ENCODE measurements at regions not wholly inside any gene's neighbourhood (a gene's known extent, or its start where the extent isn't known, plus 50 kb on each side); places are given as distances from the start of the nearest gene placed in this dataset.

DNA sequence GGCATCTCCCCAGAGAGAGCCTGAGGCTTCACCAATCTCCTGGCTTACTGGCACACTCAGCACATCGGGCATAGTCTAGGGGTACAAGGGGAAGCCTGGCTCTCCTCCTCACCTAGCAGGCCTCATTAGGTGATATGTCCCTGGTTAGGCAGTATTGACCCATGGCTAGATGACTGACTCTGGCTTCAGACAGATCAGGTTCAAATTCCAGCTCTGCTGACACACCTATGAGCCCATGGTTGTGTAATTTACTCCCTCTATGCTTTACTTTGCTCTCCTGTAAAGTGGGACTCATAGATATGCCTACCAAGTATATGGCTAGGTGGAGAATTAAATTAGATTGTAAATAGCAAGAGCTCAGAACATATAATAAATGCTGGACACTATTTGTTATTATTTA, 157.3 kb upstream of the IRX3 start:
- Histone ChIP-seq H3K9me3 (no peaks in the 10 kb centered on the region), H3K27ac (no peak overlapping the region), H3K4me1 (peaks cover 11% of the 10 kb centered on the region), H3K4me3 (no peak overlapping the region), H3K4me2 (no peak overlapping the region)
- POLR2A ChIA-PET = no interaction called here
- 18% methylated on average over 1 of the region's 1 CpG for WGBS (ENCODE audit: missing lambda C conversion rate)
- no peak for ATAC-seq
- no peak for FAIRE-seq
- CTCF ChIA-PET = no interaction called here
- no peak for DNase-seq (ENCODE audit: low read depth in 1 of 2, low spot score in 1 of 2)
- no peak for TF ChIP-seq BHLHE40 (IDR thresholded peaks at IDR 0.05; ENCODE audit: low read depth, low read length)
- TF ChIP-seq EHF (CRISPR knock-in tag; IDR thresholded peaks at IDR 0.05) = no peak
- no peak for TF ChIP-seq JUNB (IDR thresholded peaks at IDR 0.05)
- TF ChIP-seq MAFK (IDR thresholded peaks at IDR 0.05; ENCODE audit: partially characterized antibody) = no peak
- TF ChIP-seq HOXB5 (CRISPR knock-in tag; IDR thresholded peaks at IDR 0.05) = no peak
- no peak for TF ChIP-seq FOXS1 (CRISPR knock-in tag; IDR thresholded peaks at IDR 0.05)
- TF ChIP-seq POLR2AphosphoS2 (conservative IDR thresholded peaks at IDR 0.05; ENCODE audit: low read length) = no peak
- TF ChIP-seq MYC (IDR thresholded peaks at IDR 0.05; ENCODE audit: borderline replicate concordance, low read length) = no peak
- TF ChIP-seq NR3C1 (IDR thresholded peaks at IDR 0.05) = no peak
- no peak for TF ChIP-seq JUN (IDR thresholded peaks at IDR 0.05)
- no peak for TF ChIP-seq FOSL2 (IDR thresholded peaks at IDR 0.05)
- TF ChIP-seq FOSL2 (CRISPR knock-in tag; IDR thresholded peaks at IDR 0.05) = no peak
- no peak for TF ChIP-seq CHD4 (IDR thresholded peaks at IDR 0.05; ENCODE audit: borderline replicate concordance)
- no peak for TF ChIP-seq POLR2A (IDR thresholded peaks at IDR 0.05; ENCODE audit: low read length)
- TF ChIP-seq FOSB (CRISPR knock-in tag; IDR thresholded peaks at IDR 0.05) = no peak
- no peak for TF ChIP-seq HOXA7 (CRISPR knock-in tag; IDR thresholded peaks at IDR 0.05)
- TF ChIP-seq, protein P1, sequence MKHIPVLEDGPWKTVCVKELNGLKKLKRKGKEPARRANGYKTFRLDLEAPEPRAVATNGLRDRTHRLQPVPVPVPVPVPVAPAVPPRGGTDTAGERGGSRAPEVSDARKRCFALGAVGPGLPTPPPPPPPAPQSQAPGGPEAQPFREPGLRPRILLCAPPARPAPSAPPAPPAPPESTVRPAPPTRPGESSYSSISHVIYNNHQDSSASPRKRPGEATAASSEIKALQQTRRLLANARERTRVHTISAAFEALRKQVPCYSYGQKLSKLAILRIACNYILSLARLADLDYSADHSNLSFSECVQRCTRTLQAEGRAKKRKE (CRISPR knock-in tag; IDR thresholded peaks at IDR 0.05; ENCODE audit: low read depth) = no peak

DNA sequence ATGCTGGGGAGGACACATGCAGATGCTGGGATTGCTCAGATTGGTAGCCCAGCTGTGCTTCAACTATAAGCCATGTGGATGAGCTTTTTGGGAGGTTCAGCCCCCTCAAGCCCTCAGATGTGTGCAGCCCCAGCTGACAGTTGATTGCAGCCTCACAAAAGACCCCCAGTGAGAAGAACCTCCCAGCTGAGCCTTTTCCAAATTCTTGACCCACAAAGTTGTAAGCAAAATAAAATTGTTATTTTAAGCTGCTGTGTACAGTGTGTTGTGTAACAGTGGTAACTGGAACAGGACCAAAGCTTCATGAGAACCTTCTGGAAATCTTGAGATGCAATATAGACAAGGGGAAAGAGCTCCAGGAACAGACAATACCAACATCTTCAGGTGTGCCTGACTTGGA, 156.8 kb upstream of the IRX3 start:
- no peak for FAIRE-seq
- ChIA-PET CTCF (interaction anchor here (0.8 kb wide), 1 partner anchor 57 kb away, joined by 3 read pairs; no protein-coding TSS in a partner anchor), POLR2A (no interaction called here)
- Histone ChIP-seq H3K9me3 (no peaks in the 10 kb centered on the region), H3K4me1 (peaks cover 8% of the 10 kb centered on the region), H3K4me3 (no peak overlapping the region), H3K4me2 (no peak overlapping the region), H3K27ac (no peak overlapping the region)
- ATAC-seq = no peak
- TF ChIP-seq FOSB (CRISPR knock-in tag; IDR thresholded peaks at IDR 0.05) = no peak
- no peak for TF ChIP-seq JUNB (IDR thresholded peaks at IDR 0.05)
- TF ChIP-seq TFCP2L1 (CRISPR knock-in tag; IDR thresholded peaks at IDR 0.05) = no peak
- TF ChIP-seq NFE2L2 (conservative IDR thresholded peaks at IDR 0.05; ENCODE audit: low read length) = no peak
- no peak for TF ChIP-seq POLR2AphosphoS2 (conservative IDR thresholded peaks at IDR 0.05; ENCODE audit: low read length)
- TF ChIP-seq KDM1A (IDR thresholded peaks at IDR 0.05; ENCODE audit: low read depth) = no peak
- TF ChIP-seq, protein P2, sequence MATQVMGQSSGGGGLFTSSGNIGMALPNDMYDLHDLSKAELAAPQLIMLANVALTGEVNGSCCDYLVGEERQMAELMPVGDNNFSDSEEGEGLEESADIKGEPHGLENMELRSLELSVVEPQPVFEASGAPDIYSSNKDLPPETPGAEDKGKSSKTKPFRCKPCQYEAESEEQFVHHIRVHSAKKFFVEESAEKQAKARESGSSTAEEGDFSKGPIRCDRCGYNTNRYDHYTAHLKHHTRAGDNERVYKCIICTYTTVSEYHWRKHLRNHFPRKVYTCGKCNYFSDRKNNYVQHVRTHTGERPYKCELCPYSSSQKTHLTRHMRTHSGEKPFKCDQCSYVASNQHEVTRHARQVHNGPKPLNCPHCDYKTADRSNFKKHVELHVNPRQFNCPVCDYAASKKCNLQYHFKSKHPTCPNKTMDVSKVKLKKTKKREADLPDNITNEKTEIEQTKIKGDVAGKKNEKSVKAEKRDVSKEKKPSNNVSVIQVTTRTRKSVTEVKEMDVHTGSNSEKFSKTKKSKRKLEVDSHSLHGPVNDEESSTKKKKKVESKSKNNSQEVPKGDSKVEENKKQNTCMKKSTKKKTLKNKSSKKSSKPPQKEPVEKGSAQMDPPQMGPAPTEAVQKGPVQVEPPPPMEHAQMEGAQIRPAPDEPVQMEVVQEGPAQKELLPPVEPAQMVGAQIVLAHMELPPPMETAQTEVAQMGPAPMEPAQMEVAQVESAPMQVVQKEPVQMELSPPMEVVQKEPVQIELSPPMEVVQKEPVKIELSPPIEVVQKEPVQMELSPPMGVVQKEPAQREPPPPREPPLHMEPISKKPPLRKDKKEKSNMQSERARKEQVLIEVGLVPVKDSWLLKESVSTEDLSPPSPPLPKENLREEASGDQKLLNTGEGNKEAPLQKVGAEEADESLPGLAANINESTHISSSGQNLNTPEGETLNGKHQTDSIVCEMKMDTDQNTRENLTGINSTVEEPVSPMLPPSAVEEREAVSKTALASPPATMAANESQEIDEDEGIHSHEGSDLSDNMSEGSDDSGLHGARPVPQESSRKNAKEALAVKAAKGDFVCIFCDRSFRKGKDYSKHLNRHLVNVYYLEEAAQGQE (IDR thresholded peaks at IDR 0.05) = no peak
- no peak for TF ChIP-seq NPAS2 (CRISPR knock-in tag; IDR thresholded peaks at IDR 0.05; ENCODE audit: borderline replicate concordance)
- no peak for TF ChIP-seq HEYL (CRISPR knock-in tag; IDR thresholded peaks at IDR 0.05)
- TF ChIP-seq MYC (IDR thresholded peaks at IDR 0.05; ENCODE audit: borderline replicate concordance, low read length) = no peak
- TF ChIP-seq ESRRA (IDR thresholded peaks at IDR 0.05; ENCODE audit: borderline replicate concordance, low read length) = no peak
- no peak for DNase-seq (ENCODE audit: low read depth in 1 of 2, low spot score in 1 of 2)

All from A549 (cell line).